Peyer's patch (tissue), 4 donors: ENCODE measurements at regions not wholly inside any gene's neighbourhood (a gene's known extent, or its start where the extent isn't known, plus 50 kb on each side); places are given as distances from the start of the nearest gene placed in this dataset.

Source experiments
- DNase-seq, 3 donors: peaks; one replicate each; pipeline ENCODE4 v3.0.0-alpha.2; 2017 to 2019
- H3K27ac ChIP-seq, 4 donors: fragments of 200-600 bp; sonication (generic); one replicate each; pipeline ENCODE4 v1.5.1; 2016 to 2019
- H3K27me3 ChIP-seq, 2 donors: fragments of 200-600 bp; sonication (generic); one replicate each; pipeline ENCODE4 v1.5.1; 2019
- H3K36me3 ChIP-seq, 3 donors: fragments of 200-600 bp; sonication (generic); one replicate each; pipeline ENCODE4 v1.5.1; 2016 to 2019
- H3K4me1 ChIP-seq, 4 donors: fragments of 200-600 bp; sonication (generic); one replicate each; pipeline ENCODE4 v1.5.1; 2016 to 2019
- H3K4me3 ChIP-seq, 4 donors: fragments of 200-600 bp; sonication (generic); 1 replicate in 3 of 4; 2 replicates in 1 of 4; pipeline ENCODE4 v1.5.1; 2016 to 2019; ENCODE audit warnings: mild to moderate bottlenecking in 1 of 4
- H3K9me3 ChIP-seq, 4 donors: fragments of 200-600 bp; sonication (generic); one replicate each; pipeline ENCODE4 v1.5.1; 2016 to 2019; ENCODE audit warnings: mild to moderate bottlenecking in 1 of 4
- CTCF ChIP-seq, 6 experiments: fragments of 450-650 bp in 4 of 6; fragments of 200-600 bp in 2 of 6; sonication (generic) in 1 of 6; IDR thresholded peaks; one replicate each; pipeline ENCODE4 v1.5.1; 2017 to 2019; ENCODE audit warnings: antibody characterized with exemption in 6 of 6, mild to moderate bottlenecking in 3 of 6, moderate library complexity in 1 of 6
- POLR2A ChIP-seq, 2 donors: fragments of 450-650 bp; IDR thresholded peaks; one replicate each; pipeline ENCODE4 v1.5.1; 2017; ENCODE audit warnings: antibody characterized with exemption in 2 of 2, mild to moderate bottlenecking in 2 of 2, moderate library complexity in 2 of 2

GRCh38 chr3:145817870-145818483, 343.0 kb downstream of the PLOD2 start:
- TF ChIP-seq POLR2A (IDR thresholded peaks at IDR 0.05) (no peak), CTCF (IDR thresholded peaks at IDR 0.05) (no peak)
- H3K27me3 ChIP-seq, result no peaks in the 10 kb centered on the region
- DNase-seq, result no peak
- no peaks in the 10 kb centered on the region for H3K9me3 ChIP-seq
- no peaks in the 10 kb centered on the region for H3K4me1 ChIP-seq
- no peak overlapping the region for H3K4me3 ChIP-seq
- no peak overlapping the region for H3K27ac ChIP-seq
- H3K36me3 ChIP-seq, result no peaks in the 10 kb centered on the region

GRCh38 chr3:145820170-145820569, 340.8 kb downstream of the PLOD2 start:
- Histone ChIP-seq H3K4me1 (no peaks in the 10 kb centered on the region), H3K27me3 (no peaks in the 10 kb centered on the region), H3K27ac (no peak overlapping the region), H3K36me3 (no peaks in the 10 kb centered on the region), H3K4me3 (no peak overlapping the region), H3K9me3 (no peaks in the 10 kb centered on the region)
- DNase-seq, result no peak
- no peak for TF ChIP-seq CTCF (IDR thresholded peaks at IDR 0.05)
- TF ChIP-seq POLR2A (IDR thresholded peaks at IDR 0.05), result no peak

- no peak overlapping the region for H3K4me3 ChIP-seq
These were observed 318.6 kb downstream of the PLOD2 start for GRCh38 chr3:145842294-145842902.

GRCh38 chr3:145843561-145843960, 317.4 kb downstream of the PLOD2 start:
- Histone ChIP-seq H3K27ac (no peak overlapping the region), H3K4me1 (no peaks in the 10 kb centered on the region), H3K27me3 (no peaks in the 10 kb centered on the region), H3K9me3 (no peaks in the 10 kb centered on the region), H3K4me3 (no peak overlapping the region), H3K36me3 (no peaks in the 10 kb centered on the region)
- no peak for TF ChIP-seq CTCF (IDR thresholded peaks at IDR 0.05)
- no peak for DNase-seq

More at GRCh38 chr3:145842294-145842902, 318.6 kb downstream of the PLOD2 start:
- TF ChIP-seq POLR2A (IDR thresholded peaks at IDR 0.05), result no peak
- no peak for TF ChIP-seq CTCF (IDR thresholded peaks at IDR 0.05)
- no peak overlapping the region for H3K27ac ChIP-seq
- no peaks in the 10 kb centered on the region for H3K36me3 ChIP-seq
- DNase-seq, result no peak
- H3K27me3 ChIP-seq, result no peaks in the 10 kb centered on the region
- no peaks in the 10 kb centered on the region for H3K4me1 ChIP-seq
- no peaks in the 10 kb centered on the region for H3K9me3 ChIP-seq

- Histone ChIP-seq H3K4me3 (no peak overlapping the region), H3K27me3 (no peaks in the 10 kb centered on the region), H3K4me1 (no peaks in the 10 kb centered on the region), H3K36me3 (no peaks in the 10 kb centered on the region), H3K27ac (no peak overlapping the region), H3K9me3 (no peaks in the 10 kb centered on the region)
- TF ChIP-seq POLR2A (IDR thresholded peaks at IDR 0.05), result no peak
- TF ChIP-seq CTCF (IDR thresholded peaks at IDR 0.05), result no peak
- DNase-seq, result no peak
These were observed 311.9 kb downstream of the PLOD2 start for GRCh38 chr3:145849115-145849514.
